Activated CD4-positive, alpha-beta T cell treated with anti-CD3 and anti-CD28 coated beads for 1 hour (primary cell): ENCODE measurements at regions not wholly inside any gene's neighbourhood (a gene's known extent, or its start where the extent isn't known, plus 50 kb on each side); places are given as distances from the start of the nearest gene placed in this dataset.
"Not testable (repeated sequence)": the region's sequence is repeated elsewhere in the genome, so short reads cannot be mapped to it uniquely, and the experiment has no call there.

Experiments
- DNase-seq: peaks from one replicate; pipeline ENCODE4 v3.0.0-alpha.2; 2020

- DNase-seq, result no peak
Observed at GRCh38 chr21:28509031-28509430, 483.6 kb downstream of the LTN1 start.

- DNase-seq, result no peak
Observed at GRCh38 chr21:28508126-28508525, 484.6 kb downstream of the LTN1 start.

- no peak for DNase-seq
Observed at GRCh38 chr21:28496517-28496916, 496.2 kb downstream of the LTN1 start.

- no peak for DNase-seq
Observed at GRCh38 chr21:28492127-28492526, 500.6 kb downstream of the LTN1 start.

GRCh38 chr21:28489821-28490350, 502.8 kb downstream of the LTN1 start:
- DNase-seq, result no peak

GRCh38 chr21:28489162-28489561, 503.5 kb downstream of the LTN1 start:
- DNase-seq, result no peak

GRCh38 chr21:28487455-28488070, 505.1 kb downstream of the LTN1 start:
- DNase-seq, result no peak

GRCh38 chr21:28485301-28486022, 507.2 kb downstream of the LTN1 start:
- DNase-seq, result no peak

- DNase-seq, result no peak
Observed at GRCh38 chr21:28483301-28484035, 509.2 kb downstream of the LTN1 start.

GRCh38 chr21:28482657-28483056, 510.0 kb downstream of the LTN1 start:
- DNase-seq, result no peak

GRCh38 chr21:28480470-28480869, 512.2 kb downstream of the LTN1 start:
- DNase-seq, result no peak

GRCh38 chr21:28473530-28474220, 519.0 kb downstream of the LTN1 start:
- DNase-seq, result no peak

GRCh38 chr21:28472543-28472942, 520.1 kb downstream of the LTN1 start:
- DNase-seq, result not testable (repeated sequence)

- DNase-seq, result no peak
Observed at GRCh38 chr21:28464988-28465387, 527.7 kb downstream of the LTN1 start.

GRCh38 chr21:28464095-28464494, 528.6 kb downstream of the LTN1 start:
- no peak for DNase-seq

GRCh38 chr21:28459193-28459592, 533.5 kb downstream of the LTN1 start:
- no peak for DNase-seq

- DNase-seq, result no peak
Observed at GRCh38 chr21:28458446-28458845, 534.2 kb downstream of the LTN1 start.

- DNase-seq, result no peak
Observed at GRCh38 chr21:28455253-28455600, 537.5 kb downstream of the LTN1 start.

GRCh38 chr21:28454564-28455252, 538.0 kb downstream of the LTN1 start:
- no peak for DNase-seq

- DNase-seq, result no peak
Observed at GRCh38 chr21:28447462-28447861, 545.2 kb downstream of the LTN1 start.

GRCh38 chr21:28445141-28445830, 547.4 kb downstream of the LTN1 start:
- no peak for DNase-seq

GRCh38 chr21:28444557-28444956, 548.1 kb downstream of the LTN1 start:
- no peak for DNase-seq
